Thyroid gland (tissue), 4 donors: ENCODE measurements at regions not wholly inside any gene's neighbourhood (a gene's known extent, or its start where the extent isn't known, plus 50 kb on each side); places are given as distances from the start of the nearest gene placed in this dataset.

ENCODE experiments used
- POLR2A ChIP-seq, 2 donors: fragments of 450-650 bp; IDR thresholded peaks; one replicate each; pipeline ENCODE4 v1.6.1; 2017; ENCODE audit warnings: antibody characterized with exemption in 2 of 2, mild to moderate bottlenecking in 2 of 2, moderate library complexity in 1 of 2
- TF ChIP-seq, protein P1 (sequence below), 6 experiments: fragments of 200-600 bp in 3 of 6; fragments of 450-650 bp in 3 of 6; sonication (generic) in 3 of 6; IDR thresholded peaks; one replicate each; pipeline ENCODE4 v1.5.1; 2016 to 2019; ENCODE audit warnings: antibody characterized with exemption in 6 of 6, mild to moderate bottlenecking in 2 of 6, inconsistent platforms in 1 of 6, moderate library complexity in 1 of 6

GRCh38 chr4:26029568-26030131, 115.6 kb downstream of the SMIM20 start:
- TF ChIP-seq POLR2A (IDR thresholded peaks at IDR 0.05) = no peak
- TF ChIP-seq, protein P1, sequence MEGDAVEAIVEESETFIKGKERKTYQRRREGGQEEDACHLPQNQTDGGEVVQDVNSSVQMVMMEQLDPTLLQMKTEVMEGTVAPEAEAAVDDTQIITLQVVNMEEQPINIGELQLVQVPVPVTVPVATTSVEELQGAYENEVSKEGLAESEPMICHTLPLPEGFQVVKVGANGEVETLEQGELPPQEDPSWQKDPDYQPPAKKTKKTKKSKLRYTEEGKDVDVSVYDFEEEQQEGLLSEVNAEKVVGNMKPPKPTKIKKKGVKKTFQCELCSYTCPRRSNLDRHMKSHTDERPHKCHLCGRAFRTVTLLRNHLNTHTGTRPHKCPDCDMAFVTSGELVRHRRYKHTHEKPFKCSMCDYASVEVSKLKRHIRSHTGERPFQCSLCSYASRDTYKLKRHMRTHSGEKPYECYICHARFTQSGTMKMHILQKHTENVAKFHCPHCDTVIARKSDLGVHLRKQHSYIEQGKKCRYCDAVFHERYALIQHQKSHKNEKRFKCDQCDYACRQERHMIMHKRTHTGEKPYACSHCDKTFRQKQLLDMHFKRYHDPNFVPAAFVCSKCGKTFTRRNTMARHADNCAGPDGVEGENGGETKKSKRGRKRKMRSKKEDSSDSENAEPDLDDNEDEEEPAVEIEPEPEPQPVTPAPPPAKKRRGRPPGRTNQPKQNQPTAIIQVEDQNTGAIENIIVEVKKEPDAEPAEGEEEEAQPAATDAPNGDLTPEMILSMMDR (IDR thresholded peaks at IDR 0.05) = no peak
